AG09309 (cell line): ENCODE measurements at regions not wholly inside any gene's neighbourhood (a gene's known extent, or its start where the extent isn't known, plus 50 kb on each side); places are given as distances from the start of the nearest gene placed in this dataset.

ENCODE experiments used
- DNase-seq: peaks from one replicate; pipeline ENCODE4 v3.0.0-alpha.2; 2010; ENCODE audit warnings: low read depth
- H3K4me3 ChIP-seq: 2 replicates; pipeline ENCODE4 v1.5.1; 2011; ENCODE audit warnings: mild to moderate bottlenecking, low read depth, low read length, moderate library complexity; ENCODE audit not compliant: control insufficient read depth
- TF ChIP-seq, protein P1 (sequence below): IDR thresholded peaks from 2 replicates; pipeline ENCODE4 v1.5.1; 2011; ENCODE audit warnings: mild to moderate bottlenecking, low read depth, low read length, inconsistent platforms; ENCODE audit not compliant: insufficient read depth, control insufficient read depth; ENCODE audit errors: missing control alignments

GRCh38 chr14:45906257-45906656 is 653.3 kb upstream of the MIS18BP1 start:
- no peak for DNase-seq
- no peak overlapping the region for H3K4me3 ChIP-seq
- TF ChIP-seq, protein P1, sequence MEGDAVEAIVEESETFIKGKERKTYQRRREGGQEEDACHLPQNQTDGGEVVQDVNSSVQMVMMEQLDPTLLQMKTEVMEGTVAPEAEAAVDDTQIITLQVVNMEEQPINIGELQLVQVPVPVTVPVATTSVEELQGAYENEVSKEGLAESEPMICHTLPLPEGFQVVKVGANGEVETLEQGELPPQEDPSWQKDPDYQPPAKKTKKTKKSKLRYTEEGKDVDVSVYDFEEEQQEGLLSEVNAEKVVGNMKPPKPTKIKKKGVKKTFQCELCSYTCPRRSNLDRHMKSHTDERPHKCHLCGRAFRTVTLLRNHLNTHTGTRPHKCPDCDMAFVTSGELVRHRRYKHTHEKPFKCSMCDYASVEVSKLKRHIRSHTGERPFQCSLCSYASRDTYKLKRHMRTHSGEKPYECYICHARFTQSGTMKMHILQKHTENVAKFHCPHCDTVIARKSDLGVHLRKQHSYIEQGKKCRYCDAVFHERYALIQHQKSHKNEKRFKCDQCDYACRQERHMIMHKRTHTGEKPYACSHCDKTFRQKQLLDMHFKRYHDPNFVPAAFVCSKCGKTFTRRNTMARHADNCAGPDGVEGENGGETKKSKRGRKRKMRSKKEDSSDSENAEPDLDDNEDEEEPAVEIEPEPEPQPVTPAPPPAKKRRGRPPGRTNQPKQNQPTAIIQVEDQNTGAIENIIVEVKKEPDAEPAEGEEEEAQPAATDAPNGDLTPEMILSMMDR: no peak

GRCh38 chr14:45905672-45906071 is 652.7 kb upstream of the MIS18BP1 start:
- no peak overlapping the region for H3K4me3 ChIP-seq
- TF ChIP-seq, protein P1: no peak
- DNase-seq: no peak

- TF ChIP-seq, protein P1: no peak
- H3K4me3 ChIP-seq: no peak overlapping the region
- no peak for DNase-seq
These were observed 651.3 kb upstream of the MIS18BP1 start for GRCh38 chr14:45904314-45904713.

- TF ChIP-seq, protein P1: no peak
- DNase-seq: no peak
- H3K4me3 ChIP-seq: no peak overlapping the region
These were observed 649.2 kb upstream of the MIS18BP1 start for GRCh38 chr14:45902241-45902640.

- H3K4me3 ChIP-seq: no peak overlapping the region
- no peak for DNase-seq
- TF ChIP-seq, protein P1: no peak
These were observed 644.4 kb upstream of the MIS18BP1 start for GRCh38 chr14:45897439-45897838.

DNA sequence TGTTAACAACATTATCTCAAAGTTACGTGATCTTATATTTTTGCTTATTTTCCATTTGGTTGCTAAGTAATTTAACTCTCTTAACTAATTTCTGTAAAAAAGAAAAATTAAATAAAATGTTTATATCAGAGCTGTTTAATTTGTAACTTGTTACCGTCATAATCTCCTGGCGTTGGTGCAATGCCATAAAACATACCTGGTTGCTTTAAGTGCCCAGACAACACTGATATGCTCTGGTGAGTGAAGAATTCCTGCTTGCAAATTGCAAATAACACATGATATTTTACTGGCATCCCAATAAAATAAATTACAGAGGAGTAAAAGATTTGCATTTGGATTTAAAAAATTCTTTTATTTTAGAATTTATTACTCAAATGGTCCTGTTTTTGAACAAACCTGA is 640.1 kb upstream of the MIS18BP1 start:
- DNase-seq: no peak
- H3K4me3 ChIP-seq: no peak overlapping the region
- TF ChIP-seq, protein P1: no peak
